OCI-LY3 (cell line): ENCODE measurements at regions not wholly inside any gene's neighbourhood (a gene's known extent, or its start where the extent isn't known, plus 50 kb on each side); places are given as distances from the start of the nearest gene placed in this dataset.

Experiments
- H2AFZ ChIP-seq: fragments of 200-600, 300-600 bp; shearing (Covaris generic); 2 replicates; pipeline ENCODE4 v1.6.0; 2014; ENCODE audit warnings: antibody characterized with exemption, low read depth, low read length
- H3K27ac ChIP-seq: fragments of 200-600, 300-600 bp; sonication (generic); 2 replicates; pipeline ENCODE4 v1.5.1; 2014; ENCODE audit warnings: mild to moderate bottlenecking, low read length, moderate library complexity, mixed read lengths
- H3K27me3 ChIP-seq: fragments of 200-600, 300-600 bp; sonication (generic); 2 replicates; pipeline ENCODE4 v1.6.1; 2014; ENCODE audit warnings: low read depth, low read length, mixed read lengths
- H3K36me3 ChIP-seq: fragments of 200-600, 300-600 bp; sonication (generic); replicated peaks from 2 replicates; pipeline ENCODE3; 2014; ENCODE audit warnings: low read depth, low read length, mixed read lengths
- H3K4me1 ChIP-seq: fragments of 300-600, 200-600 bp; sonication (generic); 2 replicates; pipeline ENCODE4 v1.6.1; 2014; ENCODE audit warnings: low read length, mixed read lengths
- H3K4me2 ChIP-seq: fragments of 200-600, 300-600 bp; sonication (generic); 2 replicates; pipeline ENCODE4 v1.6.1; 2014; ENCODE audit warnings: low read length, mixed read lengths
- H3K4me3 ChIP-seq: fragments of 300-600, 200-600 bp; sonication (generic); 2 replicates; pipeline ENCODE4 v1.5.1; 2014; ENCODE audit warnings: antibody characterized with exemption, mild to moderate bottlenecking, low read length, moderate library complexity
- H3K79me2 ChIP-seq: fragments of 300-600, 200-600 bp; shearing (Covaris generic); 2 replicates; pipeline ENCODE4 v1.6.1; 2014; ENCODE audit warnings: mild to moderate bottlenecking, low read length, mixed read lengths
- H3K9ac ChIP-seq: fragments of 300-600, 200-600 bp; shearing (Covaris generic); 2 replicates; pipeline ENCODE4 v1.6.0; 2014; ENCODE audit warnings: mild to moderate bottlenecking, low read length, moderate library complexity
- H3K9me3 ChIP-seq: fragments of 200-600, 300-600 bp; shearing (Covaris generic); 2 replicates; pipeline ENCODE4 v1.6.1; 2014; ENCODE audit warnings: low read length, mixed read lengths; ENCODE audit not compliant: insufficient read depth
- H4K20me1 ChIP-seq: fragments of 200-600, 300-600 bp; sonication (generic); 2 replicates; pipeline ENCODE4 v1.6.1; 2016; ENCODE audit warnings: low read length, mixed read lengths; ENCODE audit not compliant: insufficient read depth
- CTCF ChIP-seq: fragments of 200-600, 300-600 bp; sonication (generic); IDR thresholded peaks from 2 replicates; pipeline ENCODE4 v1.5.1; 2014; ENCODE audit warnings: antibody characterized with exemption, low read length, low read depth
- EZH2phosphoT487 ChIP-seq: fragments of 200-600 bp; shearing (Covaris generic); IDR thresholded peaks from 2 replicates; pipeline ENCODE4 v1.6.1; 2018; ENCODE audit warnings: antibody characterized with exemption, mixed run types, low read depth

DNA sequence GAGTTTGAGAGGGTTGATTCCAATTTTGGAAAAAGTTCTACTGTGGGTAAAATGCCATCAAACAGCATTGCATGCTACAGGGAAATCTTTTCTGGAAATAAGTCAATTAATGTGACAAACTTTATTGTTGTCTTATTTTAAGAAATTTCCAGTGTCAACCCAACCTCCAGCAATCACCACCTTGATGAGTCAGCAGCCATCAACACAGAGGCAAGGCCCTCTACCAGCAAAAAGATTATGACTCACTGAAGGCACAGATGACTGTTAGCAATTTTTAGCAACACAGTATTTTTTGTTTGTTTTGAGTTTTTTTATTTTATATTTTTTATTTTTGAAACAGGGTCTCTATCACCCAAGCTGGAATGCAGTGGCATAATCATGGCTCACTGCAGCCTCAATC is 165.4 kb upstream of the C1QTNF7 start:
- H3K9me3 ChIP-seq, result no peaks in the 10 kb centered on the region
- H3K4me3 ChIP-seq, result no peak overlapping the region
- TF ChIP-seq CTCF (no peak), EZH2phosphoT487 (no peak)
- no peak overlapping the region for H3K27ac ChIP-seq
- no peaks in the 10 kb centered on the region for H3K4me1 ChIP-seq
- H4K20me1 ChIP-seq, result no peaks in the 10 kb centered on the region
- no peaks in the 10 kb centered on the region for H3K27me3 ChIP-seq
- H3K36me3 ChIP-seq, result no peaks in the 10 kb centered on the region
- H3K79me2 ChIP-seq, result no peaks in the 10 kb centered on the region
- H2AFZ ChIP-seq, result no peak overlapping the region
- no peak overlapping the region for H3K4me2 ChIP-seq
- H3K9ac ChIP-seq, result no peak overlapping the region

DNA sequence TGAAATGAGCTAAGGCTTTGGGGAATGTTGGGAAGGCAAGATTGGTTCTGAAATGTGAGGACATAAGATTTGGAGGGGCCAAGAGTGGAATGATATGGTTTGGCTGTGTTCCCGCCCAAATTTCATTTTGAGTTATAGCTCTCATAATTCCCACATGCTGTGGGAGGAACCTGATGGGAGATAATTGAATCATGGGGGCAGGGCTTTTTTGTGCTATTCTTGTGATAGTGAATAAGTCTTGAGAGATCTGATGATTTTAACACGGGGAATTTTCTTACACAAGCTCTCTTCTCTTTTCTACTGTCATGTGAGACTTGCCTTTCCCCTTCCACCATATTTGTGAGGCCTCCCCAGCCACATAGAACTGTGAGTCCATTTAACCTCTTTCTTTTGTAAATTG is 157.6 kb upstream of the C1QTNF7 start:
- Histone ChIP-seq H3K4me3 (no peak overlapping the region), H3K36me3 (no peaks in the 10 kb centered on the region), H3K9me3 (no peaks in the 10 kb centered on the region), H3K4me2 (no peak overlapping the region), H3K4me1 (no peaks in the 10 kb centered on the region), H3K27ac (no peak overlapping the region), H3K27me3 (no peaks in the 10 kb centered on the region), H4K20me1 (no peaks in the 10 kb centered on the region), H3K79me2 (no peaks in the 10 kb centered on the region), H3K9ac (no peak overlapping the region), H2AFZ (no peak overlapping the region)
- TF ChIP-seq CTCF, result no peak
- no peak for TF ChIP-seq EZH2phosphoT487

- no peaks in the 10 kb centered on the region for H3K36me3 ChIP-seq
- no peaks in the 10 kb centered on the region for H3K4me1 ChIP-seq
- no peak overlapping the region for H2AFZ ChIP-seq
- H3K4me2 ChIP-seq, result no peak overlapping the region
- no peak for TF ChIP-seq EZH2phosphoT487
- TF ChIP-seq CTCF, result no peak
- H3K27ac ChIP-seq, result no peak overlapping the region
- H3K9me3 ChIP-seq, result no peaks in the 10 kb centered on the region
- H3K79me2 ChIP-seq, result no peaks in the 10 kb centered on the region
- H3K27me3 ChIP-seq, result no peaks in the 10 kb centered on the region
- no peak overlapping the region for H3K4me3 ChIP-seq
- no peaks in the 10 kb centered on the region for H4K20me1 ChIP-seq
- H3K9ac ChIP-seq, result no peak overlapping the region
Measured at GRCh38 chr4:15286041-15286440, 141.8 kb upstream of the C1QTNF7 start.

DNA sequence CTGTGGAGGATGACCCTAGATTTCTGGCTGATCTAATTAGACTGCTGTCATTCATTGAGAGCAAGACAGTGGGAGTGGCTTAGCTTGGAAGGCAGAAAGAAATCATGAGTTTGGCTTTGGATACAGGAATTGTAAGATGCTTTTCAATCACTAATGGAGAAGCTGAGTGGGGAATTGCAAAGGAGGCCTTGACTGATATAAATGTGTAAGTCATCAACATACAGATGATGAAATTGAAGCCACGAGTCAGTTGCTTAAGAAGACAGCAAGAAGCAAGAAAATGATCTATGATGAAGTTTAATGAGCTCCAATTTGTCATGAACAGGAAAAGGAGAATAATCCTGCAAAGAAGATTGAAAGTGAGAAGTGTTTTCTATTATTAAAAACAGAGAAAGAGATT is 136.7 kb upstream of the C1QTNF7 start:
- no peak overlapping the region for H3K9ac ChIP-seq
- H3K36me3 ChIP-seq, result no peaks in the 10 kb centered on the region
- no peak overlapping the region for H3K4me2 ChIP-seq
- no peak overlapping the region for H2AFZ ChIP-seq
- H3K79me2 ChIP-seq, result no peaks in the 10 kb centered on the region
- H3K27me3 ChIP-seq, result no peaks in the 10 kb centered on the region
- H3K4me3 ChIP-seq, result no peak overlapping the region
- no peaks in the 10 kb centered on the region for H3K4me1 ChIP-seq
- no peaks in the 10 kb centered on the region for H4K20me1 ChIP-seq
- TF ChIP-seq CTCF (no peak), EZH2phosphoT487 (no peak)
- no peak overlapping the region for H3K27ac ChIP-seq
- no peaks in the 10 kb centered on the region for H3K9me3 ChIP-seq
